ENCODE measurements at regions not wholly inside any gene's neighbourhood (a gene's known extent, or its start where the extent isn't known, plus 50 kb on each side); places are given as distances from the start of the nearest gene placed in this dataset.

DNA sequence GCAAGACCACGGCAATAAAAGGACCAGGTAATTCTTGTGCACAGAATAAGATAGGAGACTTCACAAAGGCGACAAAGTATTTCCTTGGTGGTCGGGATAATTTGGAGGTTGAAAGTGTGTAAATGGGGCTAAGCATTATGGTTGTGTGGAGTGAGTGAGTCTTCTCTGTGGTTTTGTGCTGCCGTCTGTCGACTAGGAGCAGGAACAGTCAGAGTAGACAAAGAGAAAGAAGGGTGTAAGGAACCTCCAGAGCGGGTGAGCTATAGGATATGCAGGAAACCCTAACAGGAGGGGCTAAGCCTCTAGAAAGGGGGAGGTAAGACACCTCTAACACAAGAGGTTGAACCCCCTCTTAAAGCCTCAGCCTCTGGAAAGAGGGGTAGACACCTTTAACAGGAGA, 201.6 kb downstream of the SH2D4B start:
- no peak for ATAC-seq
- TF ChIP-seq ISL1 (CRISPR knock-in tag; IDR thresholded peaks at IDR 0.05) = no peak
- TF ChIP-seq, protein P1, sequence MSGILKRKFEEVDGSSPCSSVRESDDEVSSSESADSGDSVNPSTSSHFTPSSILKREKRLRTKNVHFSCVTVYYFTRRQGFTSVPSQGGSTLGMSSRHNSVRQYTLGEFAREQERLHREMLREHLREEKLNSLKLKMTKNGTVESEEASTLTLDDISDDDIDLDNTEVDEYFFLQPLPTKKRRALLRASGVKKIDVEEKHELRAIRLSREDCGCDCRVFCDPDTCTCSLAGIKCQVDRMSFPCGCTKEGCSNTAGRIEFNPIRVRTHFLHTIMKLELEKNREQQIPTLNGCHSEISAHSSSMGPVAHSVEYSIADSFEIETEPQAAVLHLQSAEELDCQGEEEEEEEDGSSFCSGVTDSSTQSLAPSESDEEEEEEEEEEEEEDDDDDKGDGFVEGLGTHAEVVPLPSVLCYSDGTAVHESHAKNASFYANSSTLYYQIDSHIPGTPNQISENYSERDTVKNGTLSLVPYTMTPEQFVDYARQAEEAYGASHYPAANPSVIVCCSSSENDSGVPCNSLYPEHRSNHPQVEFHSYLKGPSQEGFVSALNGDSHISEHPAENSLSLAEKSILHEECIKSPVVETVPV (CRISPR knock-in tag; IDR thresholded peaks at IDR 0.05) = no peak
- TF ChIP-seq BACH2 (CRISPR knock-in tag; IDR thresholded peaks at IDR 0.05; ENCODE audit: borderline replicate concordance) = no peak
- TF ChIP-seq TOX (CRISPR knock-in tag; IDR thresholded peaks at IDR 0.05; ENCODE audit: borderline replicate concordance) = no peak
- TF ChIP-seq ZFP30 (CRISPR knock-in tag; IDR thresholded peaks at IDR 0.05) = no peak
- TF ChIP-seq ZFP3 (CRISPR knock-in tag; IDR thresholded peaks at IDR 0.05) = no peak
- TF ChIP-seq ARNTL (CRISPR knock-in tag; IDR thresholded peaks at IDR 0.05; ENCODE audit: borderline replicate concordance, low read depth) = no peak
- no peak for TF ChIP-seq TCF4 (CRISPR knock-in tag; IDR thresholded peaks at IDR 0.05; ENCODE audit: borderline replicate concordance)
- TF ChIP-seq, protein P2, sequence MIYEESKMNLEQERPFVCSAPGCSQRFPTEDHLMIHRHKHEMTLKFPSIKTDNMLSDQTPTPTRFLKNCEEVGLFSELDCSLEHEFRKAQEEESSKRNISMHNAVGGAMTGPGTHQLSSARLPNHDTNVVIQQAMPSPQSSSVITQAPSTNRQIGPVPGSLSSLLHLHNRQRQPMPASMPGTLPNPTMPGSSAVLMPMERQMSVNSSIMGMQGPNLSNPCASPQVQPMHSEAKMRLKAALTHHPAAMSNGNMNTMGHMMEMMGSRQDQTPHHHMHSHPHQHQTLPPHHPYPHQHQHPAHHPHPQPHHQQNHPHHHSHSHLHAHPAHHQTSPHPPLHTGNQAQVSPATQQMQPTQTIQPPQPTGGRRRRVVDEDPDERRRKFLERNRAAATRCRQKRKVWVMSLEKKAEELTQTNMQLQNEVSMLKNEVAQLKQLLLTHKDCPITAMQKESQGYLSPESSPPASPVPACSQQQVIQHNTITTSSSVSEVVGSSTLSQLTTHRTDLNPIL (CRISPR knock-in tag; IDR thresholded peaks at IDR 0.05; ENCODE audit: low read depth) = no peak
- no peak for TF ChIP-seq ZNF8 (CRISPR knock-in tag; IDR thresholded peaks at IDR 0.05)

DNA sequence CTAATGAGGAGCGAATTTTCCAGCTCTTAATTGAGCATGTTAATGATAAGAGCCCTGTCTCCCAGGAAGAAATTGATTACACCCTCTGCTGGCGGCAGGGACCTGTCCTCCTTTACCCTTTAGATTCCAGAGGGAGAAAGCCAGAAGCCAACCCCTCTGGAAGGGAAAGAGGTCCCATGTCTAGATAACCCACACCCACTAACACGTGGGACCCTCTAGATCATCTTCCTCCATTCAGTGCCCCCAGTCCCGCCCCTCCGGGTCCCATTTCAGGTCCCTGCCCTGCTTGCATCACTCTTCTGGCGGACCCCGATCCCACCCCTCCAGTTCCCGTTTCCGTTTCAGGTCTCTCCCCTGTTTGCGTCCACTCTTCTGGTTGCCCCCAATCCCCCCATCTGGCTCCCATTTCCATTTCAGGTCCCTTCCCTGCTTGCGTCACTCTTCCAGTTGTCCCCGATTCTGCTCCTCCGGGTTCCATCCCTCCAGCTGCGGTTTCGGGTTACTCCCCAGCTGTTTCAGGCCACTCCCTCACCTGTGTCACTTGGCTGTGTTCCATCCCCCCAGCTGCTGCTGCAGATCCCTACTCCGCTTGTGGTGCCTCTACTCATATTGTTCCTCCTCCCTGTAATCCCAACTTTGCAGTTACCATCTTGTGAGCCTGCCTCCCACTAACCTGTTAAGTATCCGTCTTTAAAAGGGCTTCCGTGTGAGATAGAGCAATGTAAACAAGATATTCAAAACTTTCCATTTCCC, 202.4 kb downstream of the SH2D4B start:
- no peak for ATAC-seq
- TF ChIP-seq ESRRG (CRISPR knock-in tag; IDR thresholded peaks at IDR 0.05) (no peak), CSDC2 (CRISPR knock-in tag; IDR thresholded peaks at IDR 0.05) (no peak), ARNTL (CRISPR knock-in tag; IDR thresholded peaks at IDR 0.05; ENCODE audit: borderline replicate concordance, low read depth) (no peak), ZFP30 (CRISPR knock-in tag; IDR thresholded peaks at IDR 0.05) (no peak), ISL1 (CRISPR knock-in tag; IDR thresholded peaks at IDR 0.05) (no peak), TCF4 (CRISPR knock-in tag; IDR thresholded peaks at IDR 0.05; ENCODE audit: borderline replicate concordance) (no peak), OSR1 (CRISPR knock-in tag; IDR thresholded peaks at IDR 0.05) (no peak), ZNF8 (CRISPR knock-in tag; IDR thresholded peaks at IDR 0.05) (no peak), ZNF565 (CRISPR knock-in tag; conservative IDR thresholded peaks at IDR 0.05; ENCODE audit: low read depth) (no peak)
- TF ChIP-seq, protein P3, sequence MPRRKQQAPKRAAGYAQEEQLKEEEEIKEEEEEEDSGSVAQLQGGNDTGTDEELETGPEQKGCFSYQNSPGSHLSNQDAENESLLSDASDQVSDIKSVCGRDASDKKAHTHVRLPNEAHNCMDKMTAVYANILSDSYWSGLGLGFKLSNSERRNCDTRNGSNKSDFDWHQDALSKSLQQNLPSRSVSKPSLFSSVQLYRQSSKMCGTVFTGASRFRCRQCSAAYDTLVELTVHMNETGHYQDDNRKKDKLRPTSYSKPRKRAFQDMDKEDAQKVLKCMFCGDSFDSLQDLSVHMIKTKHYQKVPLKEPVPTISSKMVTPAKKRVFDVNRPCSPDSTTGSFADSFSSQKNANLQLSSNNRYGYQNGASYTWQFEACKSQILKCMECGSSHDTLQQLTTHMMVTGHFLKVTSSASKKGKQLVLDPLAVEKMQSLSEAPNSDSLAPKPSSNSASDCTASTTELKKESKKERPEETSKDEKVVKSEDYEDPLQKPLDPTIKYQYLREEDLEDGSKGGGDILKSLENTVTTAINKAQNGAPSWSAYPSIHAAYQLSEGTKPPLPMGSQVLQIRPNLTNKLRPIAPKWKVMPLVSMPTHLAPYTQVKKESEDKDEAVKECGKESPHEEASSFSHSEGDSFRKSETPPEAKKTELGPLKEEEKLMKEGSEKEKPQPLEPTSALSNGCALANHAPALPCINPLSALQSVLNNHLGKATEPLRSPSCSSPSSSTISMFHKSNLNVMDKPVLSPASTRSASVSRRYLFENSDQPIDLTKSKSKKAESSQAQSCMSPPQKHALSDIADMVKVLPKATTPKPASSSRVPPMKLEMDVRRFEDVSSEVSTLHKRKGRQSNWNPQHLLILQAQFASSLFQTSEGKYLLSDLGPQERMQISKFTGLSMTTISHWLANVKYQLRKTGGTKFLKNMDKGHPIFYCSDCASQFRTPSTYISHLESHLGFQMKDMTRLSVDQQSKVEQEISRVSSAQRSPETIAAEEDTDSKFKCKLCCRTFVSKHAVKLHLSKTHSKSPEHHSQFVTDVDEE (CRISPR knock-in tag; IDR thresholded peaks at IDR 0.05) = no peak

DNA sequence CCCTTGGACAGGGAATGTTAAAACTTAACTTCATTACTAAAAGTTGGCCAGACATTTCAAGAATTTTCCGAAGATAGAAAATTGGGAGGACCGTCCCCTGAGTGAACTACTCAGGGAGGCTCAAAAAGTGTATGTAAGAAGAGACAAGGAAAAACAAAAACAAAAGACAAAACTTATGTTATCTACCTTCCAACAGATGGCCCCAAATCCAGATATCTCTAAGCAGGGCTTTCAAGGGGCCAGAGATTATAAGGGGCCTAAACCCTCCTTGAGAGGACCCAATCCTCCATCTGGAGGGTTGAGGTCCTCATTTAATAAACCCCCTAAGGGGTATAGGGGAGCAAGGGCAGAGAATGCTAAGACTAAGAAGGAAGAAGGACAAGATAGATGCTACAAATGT, 203.6 kb downstream of the SH2D4B start:
- ATAC-seq = no peak
- TF ChIP-seq ZNF8 (CRISPR knock-in tag; IDR thresholded peaks at IDR 0.05) (no peak), ZC3H10 (CRISPR knock-in tag; IDR thresholded peaks at IDR 0.05) (no peak), ZFP30 (CRISPR knock-in tag; IDR thresholded peaks at IDR 0.05) (no peak), CSDC2 (CRISPR knock-in tag; IDR thresholded peaks at IDR 0.05) (no peak), PPARA (CRISPR knock-in tag; IDR thresholded peaks at IDR 0.05; ENCODE audit: borderline replicate concordance) (no peak), RARB (CRISPR knock-in tag; IDR thresholded peaks at IDR 0.05) (no peak), GLIS3 (CRISPR knock-in tag; IDR thresholded peaks at IDR 0.05) (no peak), ISL1 (CRISPR knock-in tag; IDR thresholded peaks at IDR 0.05) (no peak), OSR1 (CRISPR knock-in tag; IDR thresholded peaks at IDR 0.05) (no peak), ESRRG (CRISPR knock-in tag; IDR thresholded peaks at IDR 0.05) (no peak)
- TF ChIP-seq, protein P4, sequence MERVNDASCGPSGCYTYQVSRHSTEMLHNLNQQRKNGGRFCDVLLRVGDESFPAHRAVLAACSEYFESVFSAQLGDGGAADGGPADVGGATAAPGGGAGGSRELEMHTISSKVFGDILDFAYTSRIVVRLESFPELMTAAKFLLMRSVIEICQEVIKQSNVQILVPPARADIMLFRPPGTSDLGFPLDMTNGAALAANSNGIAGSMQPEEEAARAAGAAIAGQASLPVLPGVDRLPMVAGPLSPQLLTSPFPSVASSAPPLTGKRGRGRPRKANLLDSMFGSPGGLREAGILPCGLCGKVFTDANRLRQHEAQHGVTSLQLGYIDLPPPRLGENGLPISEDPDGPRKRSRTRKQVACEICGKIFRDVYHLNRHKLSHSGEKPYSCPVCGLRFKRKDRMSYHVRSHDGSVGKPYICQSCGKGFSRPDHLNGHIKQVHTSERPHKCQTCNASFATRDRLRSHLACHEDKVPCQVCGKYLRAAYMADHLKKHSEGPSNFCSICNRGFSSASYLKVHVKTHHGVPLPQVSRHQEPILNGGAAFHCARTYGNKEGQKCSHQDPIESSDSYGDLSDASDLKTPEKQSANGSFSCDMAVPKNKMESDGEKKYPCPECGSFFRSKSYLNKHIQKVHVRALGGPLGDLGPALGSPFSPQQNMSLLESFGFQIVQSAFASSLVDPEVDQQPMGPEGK (CRISPR knock-in tag; IDR thresholded peaks at IDR 0.05; ENCODE audit: borderline replicate concordance) = no peak
- TF ChIP-seq, protein P5, sequence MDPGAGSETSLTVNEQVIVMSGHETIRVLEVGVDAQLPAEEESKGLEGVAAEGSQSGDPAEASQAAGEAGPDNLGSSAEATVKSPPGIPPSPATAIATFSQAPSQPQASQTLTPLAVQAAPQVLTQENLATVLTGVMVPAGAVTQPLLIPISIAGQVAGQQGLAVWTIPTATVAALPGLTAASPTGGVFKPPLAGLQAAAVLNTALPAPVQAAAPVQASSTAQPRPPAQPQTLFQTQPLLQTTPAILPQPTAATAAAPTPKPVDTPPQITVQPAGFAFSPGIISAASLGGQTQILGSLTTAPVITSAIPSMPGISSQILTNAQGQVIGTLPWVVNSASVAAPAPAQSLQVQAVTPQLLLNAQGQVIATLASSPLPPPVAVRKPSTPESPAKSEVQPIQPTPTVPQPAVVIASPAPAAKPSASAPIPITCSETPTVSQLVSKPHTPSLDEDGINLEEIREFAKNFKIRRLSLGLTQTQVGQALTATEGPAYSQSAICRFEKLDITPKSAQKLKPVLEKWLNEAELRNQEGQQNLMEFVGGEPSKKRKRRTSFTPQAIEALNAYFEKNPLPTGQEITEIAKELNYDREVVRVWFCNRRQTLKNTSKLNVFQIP (CRISPR knock-in tag; IDR thresholded peaks at IDR 0.05; ENCODE audit: borderline replicate concordance, low read depth) = no peak
